Activated CD4-positive, alpha-beta T cell treated with anti-CD3 and anti-CD28 coated beads for 36 hours (primary cell): ENCODE measurements at regions not wholly inside any gene's neighbourhood (a gene's known extent, or its start where the extent isn't known, plus 50 kb on each side); places are given as distances from the start of the nearest gene placed in this dataset.
A peak's percentile ranks its signal among the peaks of the same experiment; 100 is the strongest.
"Not testable (repeated sequence)": the region's sequence is repeated elsewhere in the genome, so short reads cannot be mapped to it uniquely, and the experiment has no call there.

Experiments
- ATAC-seq: fragments of 200-7000 bp; cut with Tn5 transposase; one replicate; pipeline ENCODE4 v1.10.0; 2021; ENCODE audit warnings: mild to moderate bottlenecking, moderate library complexity
- CTCF ChIA-PET: fragments of 350-600 bp; sonication (Branson Sonifier 250); formaldehyde crosslinking; loops from one replicate; lab custom pipeline; 2021; ENCODE audit warnings: antibody characterized with exemption; lab: Charles Lee
- POLR2A ChIA-PET: fragments of 350-600 bp; sonication (Branson Sonifier 250); formaldehyde crosslinking; loops from one replicate; lab custom pipeline; 2021; ENCODE audit warnings: antibody characterized with exemption, inconsistent platforms; lab: Charles Lee
- DNase-seq: peaks from one replicate; pipeline ENCODE4 v3.0.0-alpha.2; 2020
- H3K27ac Mint-ChIP-seq: one replicate; pipeline ENCODE4 v1.8.0; 2021; ENCODE audit warnings: mixed read lengths
- H3K27me3 Mint-ChIP-seq: one replicate; pipeline ENCODE4 v1.8.0; 2021; ENCODE audit warnings: mixed read lengths
- H3K36me3 Mint-ChIP-seq: one replicate; pipeline ENCODE4 v1.8.0; 2021; ENCODE audit warnings: low read depth, mixed read lengths
- H3K4me1 Mint-ChIP-seq: one replicate; pipeline ENCODE4 v1.8.0; 2021; ENCODE audit warnings: mixed read lengths
- H3K4me3 Mint-ChIP-seq: one replicate; pipeline ENCODE4 v1.8.0; 2021; ENCODE audit warnings: mild to moderate bottlenecking, moderate library complexity, mixed read lengths
- H3K9me3 Mint-ChIP-seq: one replicate; pipeline ENCODE4 v1.8.0; 2021; ENCODE audit warnings: low read depth, mixed read lengths
- intact Hi-C, 2 experiments: fragments of 100-400 bp; cut with DNase I in 1 of 2; cut with micrococcal nuclease in 1 of 2; formaldehyde crosslinking; loops; one replicate each; pipeline versions ENCODE4 v1.14.2 to v1.15.1; 2022 to 2024; cut with DNase I, micrococcal nuclease

- no peaks in the 10 kb centered on the region for H3K27me3 Mint-ChIP-seq
Observed at GRCh38 chr21:25461725-25462124, 145.6 kb downstream of the MRPL39 start.

GRCh38 chr21:25459993-25460392 lies 147.3 kb downstream of the MRPL39 start:
- POLR2A ChIA-PET = no interaction called here
- H3K9me3 Mint-ChIP-seq = peaks cover 4% of the 10 kb centered on the region
- H3K27ac Mint-ChIP-seq = peak overlapping the region; percentile 98
- peaks cover 27% of the 10 kb centered on the region for H3K36me3 Mint-ChIP-seq
- no peaks in the 10 kb centered on the region for H3K27me3 Mint-ChIP-seq
- intact Hi-C loops = loop anchor here in 1 of 2 experiments (10.0 kb wide), 2 partner anchors 275 to 1115 kb away; partner anchors contain the start of genes ATP5PF, CYYR1 and GABPA
- no peak for DNase-seq
- H3K4me1 Mint-ChIP-seq = peaks cover 87% of the 10 kb centered on the region
- CTCF ChIA-PET = no interaction called here
- H3K4me3 Mint-ChIP-seq = peak overlapping the region; percentile 18
- ATAC-seq = no peak

More at GRCh38 chr21:25461725-25462124, 145.6 kb downstream of the MRPL39 start:
- DNase-seq (no peak), ATAC-seq (no peak)
- H3K9me3 Mint-ChIP-seq = peaks cover 4% of the 10 kb centered on the region
- peak overlapping the region; percentile 98 for H3K27ac Mint-ChIP-seq
- intact Hi-C loops = loop anchor here in 1 of 2 experiments (1.0 kb wide), 1 partner anchor 108 kb away; no protein-coding TSS in a partner anchor
- CTCF ChIA-PET = no interaction called here
- H3K36me3 Mint-ChIP-seq = peaks cover 32% of the 10 kb centered on the region
- POLR2A ChIA-PET = interaction anchor here (0.6 to 1.0 kb wide), 2 partner anchors 100 to 112 kb away, joined by 5 to 8 read pairs; no protein-coding TSS in a partner anchor
- no peak overlapping the region for H3K4me3 Mint-ChIP-seq
- H3K4me1 Mint-ChIP-seq = peaks cover 82% of the 10 kb centered on the region

DNA sequence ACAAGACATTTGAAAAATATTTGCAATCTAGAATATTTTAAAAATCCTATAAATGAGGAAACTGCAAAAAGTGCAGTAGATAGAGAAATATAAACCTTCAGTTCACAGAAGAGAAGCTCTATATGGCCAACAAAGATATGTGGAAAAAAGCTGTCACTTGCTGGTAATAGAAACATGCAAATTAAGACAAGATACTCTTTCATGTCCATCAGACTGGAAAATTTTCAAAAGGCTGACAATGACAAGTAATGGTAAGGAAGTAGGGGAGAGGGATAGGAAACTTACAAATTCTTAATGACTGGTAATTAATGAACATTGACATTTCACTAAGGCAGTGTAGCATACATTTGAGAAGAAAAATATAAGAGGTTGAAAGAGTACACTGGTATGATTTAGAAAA lies 147.9 kb downstream of the MRPL39 start:
- DNase-seq = no peak
- ATAC-seq = no peak
- ChIA-PET CTCF (interaction anchor here (2.3 kb wide), 1 partner anchor 28 kb away, joined by 6 read pairs; no protein-coding TSS in a partner anchor), POLR2A (interaction anchor here (0.7 kb wide), 1 partner anchor 54 kb away, joined by 3 read pairs; no protein-coding TSS in a partner anchor)
- Mint-ChIP-seq H3K9me3 (peaks cover 5% of the 10 kb centered on the region), H3K4me3 (peak overlapping the region; percentile 16), H3K36me3 (peaks cover 27% of the 10 kb centered on the region), H3K27ac (peak overlapping the region; percentile 98), H3K27me3 (no peaks in the 10 kb centered on the region), H3K4me1 (peaks cover 86% of the 10 kb centered on the region)
- intact Hi-C loops = loop anchor here in 1 of 2 experiments (10.0 kb wide), 2 partner anchors 275 to 1115 kb away; partner anchors contain the start of genes ATP5PF, CYYR1 and GABPA

GRCh38 chr21:25458484-25458883 lies 148.8 kb downstream of the MRPL39 start:
- Mint-ChIP-seq H3K4me3 (peak overlapping the region; percentile 42), H3K27me3 (no peaks in the 10 kb centered on the region), H3K36me3 (peaks cover 31% of the 10 kb centered on the region), H3K9me3 (peaks cover 8% of the 10 kb centered on the region), H3K4me1 (peaks cover 86% of the 10 kb centered on the region), H3K27ac (peak overlapping the region; percentile 95)
- POLR2A ChIA-PET = interaction anchor here (2.4 to 3.1 kb wide), 2 partner anchors 104 to 115 kb away, joined by 18 to 30 read pairs; no protein-coding TSS in a partner anchor
- ATAC-seq = no peak
- CTCF ChIA-PET = interaction anchor here (2.3 kb wide), 1 partner anchor 29 kb away, joined by 6 read pairs; no protein-coding TSS in a partner anchor
- no peak for DNase-seq
- intact Hi-C loops = loop anchor here in 1 of 2 experiments (10.0 kb wide), 2 partner anchors 276 to 1116 kb away; partner anchors contain the start of genes ATP5PF, CYYR1 and GABPA

- Mint-ChIP-seq H3K9me3 (peaks cover 10% of the 10 kb centered on the region), H3K36me3 (peaks cover 33% of the 10 kb centered on the region), H3K4me3 (no peak overlapping the region), H3K4me1 (peaks cover 86% of the 10 kb centered on the region), H3K27ac (peak overlapping the region; percentile 78), H3K27me3 (no peaks in the 10 kb centered on the region)
- no peak for DNase-seq
- ATAC-seq = no peak
- CTCF ChIA-PET = interaction anchor here (0.6 to 2.3 kb wide), 3 partner anchors 29 to 37 kb away, joined by 3 to 6 read pairs (median 4); no protein-coding TSS in a partner anchor
- intact Hi-C loops = loop anchor here (1.0 to 10.0 kb wide), 12 partner anchors 29 to 1117 kb away; partner anchors contain the start of genes ATP5PF (in 1 of the 2), CYYR1 (in 1 of the 2) and GABPA (in 1 of the 2)
- POLR2A ChIA-PET = interaction anchor here (0.5 to 3.1 kb wide), 5 partner anchors 33 to 115 kb away, joined by 3 to 30 read pairs (median 15); no protein-coding TSS in a partner anchor
Observed at GRCh38 chr21:25457946-25458345, 149.3 kb downstream of the MRPL39 start.

DNA sequence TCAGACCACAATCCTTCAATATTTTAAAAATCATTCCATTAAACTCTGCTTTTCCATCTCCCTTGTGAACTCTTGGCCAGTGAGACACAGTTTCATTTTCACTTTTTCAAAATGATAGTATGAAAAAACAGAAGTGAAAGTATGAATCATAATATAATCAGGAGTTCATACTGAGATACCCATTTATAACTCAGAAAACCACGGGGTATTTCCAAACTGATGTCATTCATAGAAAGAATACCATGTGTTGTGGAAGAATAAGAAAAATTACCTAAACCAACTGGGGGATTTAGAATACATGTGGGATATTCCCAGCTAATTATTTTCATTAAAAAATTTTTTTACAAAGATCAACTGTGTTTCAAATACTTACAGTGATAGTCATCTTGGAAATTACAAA lies 149.9 kb downstream of the MRPL39 start:
- H3K36me3 Mint-ChIP-seq = peaks cover 30% of the 10 kb centered on the region
- H3K27me3 Mint-ChIP-seq = no peaks in the 10 kb centered on the region
- peaks cover 10% of the 10 kb centered on the region for H3K9me3 Mint-ChIP-seq
- no peak for DNase-seq
- peaks cover 83% of the 10 kb centered on the region for H3K4me1 Mint-ChIP-seq
- POLR2A ChIA-PET = interaction anchor here (0.5 to 3.1 kb wide), 5 partner anchors 33 to 116 kb away, joined by 3 to 30 read pairs (median 15); no protein-coding TSS in a partner anchor
- ATAC-seq = peak; percentile 46
- CTCF ChIA-PET = interaction anchor here (0.6 to 2.3 kb wide), 3 partner anchors 30 to 36 kb away, joined by 3 to 6 read pairs (median 4); no protein-coding TSS in a partner anchor
- intact Hi-C loops = loop anchor here (1.0 to 10.0 kb wide), 12 partner anchors 29 to 1117 kb away; partner anchors contain the start of genes ATP5PF (in 1 of the 2), CYYR1 (in 1 of the 2) and GABPA (in 1 of the 2)
- peak overlapping the region; percentile 89 for H3K27ac Mint-ChIP-seq
- H3K4me3 Mint-ChIP-seq = peak overlapping the region; percentile 67

GRCh38 chr21:25456672-25457071 lies 150.6 kb downstream of the MRPL39 start:
- Mint-ChIP-seq H3K36me3 (peaks cover 31% of the 10 kb centered on the region), H3K27me3 (no peaks in the 10 kb centered on the region), H3K9me3 (peaks cover 10% of the 10 kb centered on the region), H3K27ac (peak overlapping the region; percentile 91), H3K4me3 (peak overlapping the region; percentile 67), H3K4me1 (peaks cover 82% of the 10 kb centered on the region)
- intact Hi-C loops = loop anchor here (1.0 to 10.0 kb wide), 13 partner anchors 8 to 1118 kb away; partner anchors contain the start of genes ATP5PF (in 1 of the 2), CYYR1 (in 1 of the 2) and GABPA (in 1 of the 2)
- CTCF ChIA-PET = interaction anchor here (0.6 to 2.7 kb wide), 12 partner anchors 9 to 121 kb away, joined by 3 to 16 read pairs (median 4); no protein-coding TSS in a partner anchor
- POLR2A ChIA-PET = interaction anchor here (0.6 to 3.1 kb wide), 10 partner anchors 9 to 116 kb away, joined by 3 to 30 read pairs (median 4); no protein-coding TSS in a partner anchor
- ATAC-seq (peak; percentile 69), DNase-seq (peak; percentile 68)

- H3K4me3 Mint-ChIP-seq = no peak overlapping the region
- intact Hi-C loops = loop anchor here in 1 of 2 experiments (10.0 kb wide), 2 partner anchors 281 to 1121 kb away; partner anchors contain the start of genes ATP5PF, CYYR1 and GABPA
- H3K27ac Mint-ChIP-seq = peak overlapping the region; percentile 24
- CTCF ChIA-PET = interaction anchor here (1.3 to 1.8 kb wide), 3 partner anchors 26 to 119 kb away, joined by 3 to 7 read pairs (median 5); no protein-coding TSS in a partner anchor
- DNase-seq (no peak), ATAC-seq (no peak)
- H3K4me1 Mint-ChIP-seq = peaks cover 66% of the 10 kb centered on the region
- H3K36me3 Mint-ChIP-seq = peaks cover 43% of the 10 kb centered on the region
- H3K9me3 Mint-ChIP-seq = peaks cover 22% of the 10 kb centered on the region
- H3K27me3 Mint-ChIP-seq = no peaks in the 10 kb centered on the region
- POLR2A ChIA-PET = no interaction called here
Observed at GRCh38 chr21:25453524-25453923, 153.8 kb downstream of the MRPL39 start.

- DNase-seq = no peak
- H3K27me3 Mint-ChIP-seq = no peaks in the 10 kb centered on the region
- CTCF ChIA-PET = interaction anchor here (1.0 kb wide), 1 partner anchor 62 kb away, joined by 3 read pairs; no protein-coding TSS in a partner anchor
- ATAC-seq = no peak
- H3K4me1 Mint-ChIP-seq = peaks cover 37% of the 10 kb centered on the region
- no peak overlapping the region for H3K4me3 Mint-ChIP-seq
- POLR2A ChIA-PET = no interaction called here
- peaks cover 40% of the 10 kb centered on the region for H3K36me3 Mint-ChIP-seq
- intact Hi-C loops = loop anchor here in 1 of 2 experiments (10.0 kb wide), 2 partner anchors 285 to 1125 kb away; partner anchors contain the start of genes ATP5PF, CYYR1 and GABPA
- H3K9me3 Mint-ChIP-seq = peaks cover 22% of the 10 kb centered on the region
- no peak overlapping the region for H3K27ac Mint-ChIP-seq
Observed at GRCh38 chr21:25449950-25450349, 157.3 kb downstream of the MRPL39 start.

GRCh38 chr21:25441835-25442234 lies 165.4 kb downstream of the MRPL39 start:
- H3K36me3 Mint-ChIP-seq = peaks cover 10% of the 10 kb centered on the region
- no peak overlapping the region for H3K27ac Mint-ChIP-seq
- intact Hi-C loops = no loop called here
- POLR2A ChIA-PET = no interaction called here
- H3K27me3 Mint-ChIP-seq = no peaks in the 10 kb centered on the region
- ATAC-seq (no peak), DNase-seq (no peak)
- H3K4me3 Mint-ChIP-seq = no peak overlapping the region
- CTCF ChIA-PET = interaction anchor here (0.7 to 1.2 kb wide), 2 partner anchors 19 to 185 kb away, joined by 3 read pairs; no protein-coding TSS in a partner anchor
- no peaks in the 10 kb centered on the region for H3K9me3 Mint-ChIP-seq
- H3K4me1 Mint-ChIP-seq = peaks cover 2% of the 10 kb centered on the region

GRCh38 chr21:25437465-25437864 lies 169.8 kb downstream of the MRPL39 start:
- intact Hi-C loops, POLR2A ChIA-PET, ATAC-seq, H3K4me1 Mint-ChIP-seq, H3K9me3 Mint-ChIP-seq, H3K27me3 Mint-ChIP-seq, DNase-seq, H3K4me3 Mint-ChIP-seq, H3K27ac Mint-ChIP-seq, CTCF ChIA-PET: not testable (repeated sequence)
- peaks cover 21% of the 10 kb centered on the region for H3K36me3 Mint-ChIP-seq
